ENCODE measurements at regions not wholly inside any gene's neighbourhood (a gene's known extent, or its start where the extent isn't known, plus 50 kb on each side); places are given as distances from the start of the nearest gene placed in this dataset.

GRCh38 chr3:188976407-188976806 lies 195.4 kb upstream of the TPRG1 start:
- no peak overlapping the region for H2AFZ ChIP-seq (ENCODE audit: insufficient read depth, low read depth, low read length, poor library complexity, severe bottlenecking)
- H3K4me2 ChIP-seq (replicated peaks; ENCODE audit: extremely low read depth, low read length, poor library complexity, severe bottlenecking): no peak overlapping the region
- H3K27ac Mint-ChIP-seq: no peak overlapping the region

DNA sequence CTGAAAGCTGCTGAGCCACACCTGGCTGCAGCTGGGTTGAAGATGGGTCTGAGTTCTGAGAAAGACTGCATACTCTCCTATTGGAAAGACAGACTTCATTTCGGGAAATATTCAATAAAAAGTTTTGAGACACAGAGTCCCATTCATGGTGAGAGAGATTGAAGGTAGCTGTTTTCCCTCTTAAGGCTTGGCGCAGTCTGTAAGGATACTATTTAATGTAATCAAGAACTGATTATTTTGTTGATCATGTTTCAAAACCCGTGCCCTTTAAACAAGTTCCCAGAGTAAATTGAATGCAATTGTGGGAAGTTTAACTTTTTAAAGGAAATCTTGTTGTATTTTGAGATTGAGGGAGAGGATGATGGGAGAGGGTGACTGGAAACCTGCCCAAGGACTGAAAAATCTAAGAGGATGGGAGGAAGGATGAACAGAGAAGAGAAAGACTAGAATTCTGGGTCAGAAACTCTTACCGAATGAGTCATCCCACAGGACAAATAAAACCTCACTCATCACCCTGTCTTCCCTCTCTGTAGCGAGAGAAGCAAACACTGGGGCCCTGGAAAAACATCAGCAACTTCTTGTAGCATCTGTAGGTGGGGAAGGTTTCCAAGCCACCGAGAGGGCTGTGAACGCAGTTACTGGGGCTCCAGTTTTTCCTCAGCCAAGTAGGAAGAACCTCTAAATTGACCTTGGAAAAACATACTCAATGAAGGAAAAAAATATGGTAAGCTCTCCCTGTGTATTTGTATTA lies 193.2 kb upstream of the TPRG1 start:
- Mint-ChIP-seq H3K27me3 (ENCODE audit: low read depth in 3 of 3) (peaks cover 1 to 2% (median 1%) of the 10 kb centered on the region in 3 donors), H3K36me3 (no peaks in the 10 kb centered on the region), H3K4me1 (peaks cover 19% of the 10 kb centered on the region), H3K27ac (no peak overlapping the region), H3K9me3 (no peaks in the 10 kb centered on the region), H3K4me3 (no peak overlapping the region)
- H3K36me3 ChIP-seq (replicated peaks in 1 of 2; ENCODE audit: control insufficient read depth in 1 of 2, insufficient read depth in 2 of 2, low read length in 2 of 2): no peaks in the 10 kb centered on the region
- no peak overlapping the region for H2AFZ ChIP-seq (ENCODE audit: insufficient read depth, low read depth, low read length, poor library complexity, severe bottlenecking)
- no peak for DNase-seq
- no peaks in the 10 kb centered on the region for H3K27me3 ChIP-seq (ENCODE audit: control insufficient read depth in 2 of 2, insufficient read depth in 2 of 2, low read length in 2 of 2)
- no peak overlapping the region for H3K4me3 ChIP-seq (replicated peaks in 1 of 3; ENCODE audit: low read depth in 2 of 3, low read length in 3 of 3)
- H4K20me1 ChIP-seq (ENCODE audit: insufficient read depth, low read length): no peaks in the 10 kb centered on the region
- no peak overlapping the region for H3K4me2 ChIP-seq (replicated peaks; ENCODE audit: extremely low read depth, low read length, poor library complexity, severe bottlenecking)
- no peaks in the 10 kb centered on the region for H3K9me3 ChIP-seq (replicated peaks in 1 of 2; ENCODE audit: control insufficient read depth in 1 of 2, insufficient read depth in 1 of 2, low read length in 2 of 2)
- peaks cover 16 to 18% of the 10 kb centered on the region in 2 donors for H3K4me1 ChIP-seq (ENCODE audit: control insufficient read depth in 1 of 2, insufficient read depth in 2 of 2, low read length in 2 of 2)
- H3K27ac ChIP-seq (ENCODE audit: low read depth in 1 of 2, low read length in 2 of 2): no peak overlapping the region
- intact Hi-C loops (cut with micrococcal nuclease): no loop called here
- H3K79me2 ChIP-seq (ENCODE audit: insufficient read depth, low read length): no peaks in the 10 kb centered on the region
- H3K9ac ChIP-seq (ENCODE audit: insufficient read depth, low read length, poor library complexity, severe bottlenecking): no peak overlapping the region
- TF ChIP-seq, protein P1, sequence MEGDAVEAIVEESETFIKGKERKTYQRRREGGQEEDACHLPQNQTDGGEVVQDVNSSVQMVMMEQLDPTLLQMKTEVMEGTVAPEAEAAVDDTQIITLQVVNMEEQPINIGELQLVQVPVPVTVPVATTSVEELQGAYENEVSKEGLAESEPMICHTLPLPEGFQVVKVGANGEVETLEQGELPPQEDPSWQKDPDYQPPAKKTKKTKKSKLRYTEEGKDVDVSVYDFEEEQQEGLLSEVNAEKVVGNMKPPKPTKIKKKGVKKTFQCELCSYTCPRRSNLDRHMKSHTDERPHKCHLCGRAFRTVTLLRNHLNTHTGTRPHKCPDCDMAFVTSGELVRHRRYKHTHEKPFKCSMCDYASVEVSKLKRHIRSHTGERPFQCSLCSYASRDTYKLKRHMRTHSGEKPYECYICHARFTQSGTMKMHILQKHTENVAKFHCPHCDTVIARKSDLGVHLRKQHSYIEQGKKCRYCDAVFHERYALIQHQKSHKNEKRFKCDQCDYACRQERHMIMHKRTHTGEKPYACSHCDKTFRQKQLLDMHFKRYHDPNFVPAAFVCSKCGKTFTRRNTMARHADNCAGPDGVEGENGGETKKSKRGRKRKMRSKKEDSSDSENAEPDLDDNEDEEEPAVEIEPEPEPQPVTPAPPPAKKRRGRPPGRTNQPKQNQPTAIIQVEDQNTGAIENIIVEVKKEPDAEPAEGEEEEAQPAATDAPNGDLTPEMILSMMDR (IDR thresholded peaks at IDR 0.05): no peak
- WGBS (ENCODE audit: insufficient coverage): 96% methylated on average over 3 of the region's 7 CpGs

More at GRCh38 chr3:188976407-188976806, 195.4 kb upstream of the TPRG1 start:
- Histone ChIP-seq H3K9ac (ENCODE audit: insufficient read depth, low read length, poor library complexity, severe bottlenecking) (no peak overlapping the region), H3K4me1 (ENCODE audit: control insufficient read depth in 1 of 2, insufficient read depth in 2 of 2, low read length in 2 of 2) (peaks cover 29% of the 10 kb centered on the region in 2 donors), H3K4me3 (replicated peaks in 1 of 3; ENCODE audit: low read depth in 2 of 3, low read length in 3 of 3) (no peak overlapping the region), H3K36me3 (replicated peaks in 1 of 2; ENCODE audit: control insufficient read depth in 1 of 2, insufficient read depth in 2 of 2, low read length in 2 of 2) (no peaks in the 10 kb centered on the region), H3K9me3 (replicated peaks in 1 of 2; ENCODE audit: control insufficient read depth in 1 of 2, insufficient read depth in 1 of 2, low read length in 2 of 2) (no peaks in the 10 kb centered on the region), H4K20me1 (ENCODE audit: insufficient read depth, low read length) (no peaks in the 10 kb centered on the region), H3K79me2 (ENCODE audit: insufficient read depth, low read length) (no peaks in the 10 kb centered on the region), H3K27me3 (ENCODE audit: control insufficient read depth in 2 of 2, insufficient read depth in 2 of 2, low read length in 2 of 2) (peaks cover 0 to 2% of the 10 kb centered on the region in 2 donors), H3K27ac (ENCODE audit: low read depth in 1 of 2, low read length in 2 of 2) (no peak overlapping the region)
- DNase-seq: no peak
- intact Hi-C loops (cut with micrococcal nuclease): no loop called here
- peaks cover 0 to 2% (median 1%) of the 10 kb centered on the region in 7 donors for H3K9me3 Mint-ChIP-seq
- H3K36me3 Mint-ChIP-seq: no peaks in the 10 kb centered on the region
- peaks cover 39% of the 10 kb centered on the region for H3K4me1 Mint-ChIP-seq
- 100% methylated on average over 3 of the region's 4 CpGs for WGBS (ENCODE audit: insufficient coverage)
- TF ChIP-seq, protein P1 (IDR thresholded peaks at IDR 0.05): no peak
- H3K27me3 Mint-ChIP-seq (ENCODE audit: low read depth in 3 of 3): peaks cover 0 to 9% (median 3%) of the 10 kb centered on the region in 3 donors
- H3K4me3 Mint-ChIP-seq: no peak overlapping the region

All from CD14-positive monocyte (primary cell).